Spleen (tissue), 11 donors: ENCODE measurements at regions not wholly inside any gene's neighbourhood (a gene's known extent, or its start where the extent isn't known, plus 50 kb on each side); places are given as distances from the start of the nearest gene placed in this dataset.

Experiments used
- DNase-seq: peaks from one replicate; pipeline ENCODE4 v3.0.0-alpha.2; 2020
- H3K27ac ChIP-seq, 8 donors: fragments of 200-600 bp; sonication (generic) in 7 of 8; 1 replicate in 4 of 8; 2 replicates in 4 of 8; pipeline versions ENCODE4 v1.5.0 to v1.8.0; 2016 to 2021; ENCODE audit warnings: inconsistent platforms in 4 of 8, mild to moderate bottlenecking in 4 of 8, moderate library complexity in 1 of 8
- H3K27me3 ChIP-seq, 7 donors: fragments of 200-600 bp; sonication (generic) in 6 of 7; replicated peaks in 1 of 7; 1 replicate in 4 of 7; 2 replicates in 3 of 7; pipeline versions ENCODE4 v1.5.0 to v1.8.0; 2016 to 2021; ENCODE audit warnings: inconsistent platforms in 3 of 7, mild to moderate bottlenecking in 1 of 7
- H3K36me3 ChIP-seq, 6 donors: fragments of 200-600 bp; sonication (generic) in 5 of 6; 1 replicate in 4 of 6; 2 replicates in 2 of 6; pipeline versions ENCODE4 v1.5.0 to v1.8.0; 2016 to 2021; ENCODE audit warnings: inconsistent platforms in 2 of 6
- H3K4me1 ChIP-seq, 6 donors: fragments of 200-600 bp; sonication (generic) in 5 of 6; 1 replicate in 3 of 6; 2 replicates in 3 of 6; pipeline versions ENCODE4 v1.5.0 to v1.8.0; 2016 to 2021; ENCODE audit warnings: inconsistent platforms in 3 of 6
- H3K4me3 ChIP-seq, 8 donors: fragments of 200-600 bp; sonication (generic) in 7 of 8; 1 replicate in 4 of 8; 2 replicates in 4 of 8; pipeline versions ENCODE4 v1.5.0 to v1.8.0; 2016 to 2021; ENCODE audit warnings: inconsistent platforms in 4 of 8, mild to moderate bottlenecking in 4 of 8, moderate library complexity in 2 of 8
- H3K9me3 ChIP-seq, 8 donors: fragments of 200-600 bp; sonication (generic) in 7 of 8; 1 replicate in 4 of 8; 2 replicates in 4 of 8; pipeline versions ENCODE4 v1.5.0 to v1.8.0; 2016 to 2021; ENCODE audit warnings: inconsistent platforms in 4 of 8
- POLR2A ChIP-seq, 3 donors: fragments of 450-650 bp; IDR thresholded peaks; one replicate each; pipeline ENCODE4 v1.5.1; 2017; ENCODE audit warnings: antibody characterized with exemption in 3 of 3, mild to moderate bottlenecking in 1 of 3
- POLR2AphosphoS5 ChIP-seq, 3 donors: sonication (generic); formaldehyde crosslinking; IDR thresholded peaks; one replicate each; pipeline ENCODE4 v1.5.1; 2017; ENCODE audit warnings: antibody characterized with exemption in 3 of 3
- whole genome bisulfite sequencing, 5 donors: extraction: QIAGEN DNeasy Blood & Tissue Kit in 3 of 5; methylation state at CpG; one replicate each; pipeline versions ENCODE4 v1.1.5 to v1.1.7; 2013 to 2018; 5-methylcytosine and 5-hydroxymethylcytosine counted together
- intact Hi-C: fragments of 100-400 bp; cut with DNase I; formaldehyde crosslinking; loops from one replicate; pipeline ENCODE4 v1.15.0; 2023; ENCODE audit warnings: low total_unique reads
- TF ChIP-seq, protein P1 (sequence below), 11 experiments: fragments of 200-600 bp in 7 of 11; fragments of 450-650 bp in 4 of 11; sonication (generic) in 4 of 11; IDR thresholded peaks in 8 of 11; conservative IDR thresholded peaks in 3 of 11; 1 replicate in 7 of 11; 2 replicates in 4 of 11; pipeline versions ENCODE4 v1.4.0 to v1.8.0; 2016 to 2021; ENCODE audit warnings: antibody characterized with exemption in 11 of 11, inconsistent platforms in 4 of 11, mild to moderate bottlenecking in 1 of 11
- donor health status: healthy with polysubstance abuse.
- donor health status: DM: no; HTN: no; CAD: no; lungs with moderate emphysema.
- donor health status: DM: no; HTN: no; CAD: no.
- donor health status: Bipolar disorder and iron deficiency.
- donor health status: healthy.
- donor health status: DM: no; HTN: no; CAD: no.
- donor health status: DM: yes; HTN: yes; CAD: no.

GRCh38 chr20:22390543-22390903 lies 193.8 kb downstream of the FOXA2 start:
- no peaks in the 10 kb centered on the region for H3K9me3 ChIP-seq
- 83 to 90% (median 86%) methylated on average over 5 of the region's 5 CpGs for WGBS, 5 donors
- DNase-seq: no peak
- H3K36me3 ChIP-seq: no peaks in the 10 kb centered on the region
- H3K4me1 ChIP-seq: no peaks in the 10 kb centered on the region
- H3K27ac ChIP-seq: no peak overlapping the region
- no peak for TF ChIP-seq POLR2A (IDR thresholded peaks at IDR 0.05)
- no peak for TF ChIP-seq POLR2AphosphoS5 (IDR thresholded peaks at IDR 0.05)
- TF ChIP-seq, protein P1, sequence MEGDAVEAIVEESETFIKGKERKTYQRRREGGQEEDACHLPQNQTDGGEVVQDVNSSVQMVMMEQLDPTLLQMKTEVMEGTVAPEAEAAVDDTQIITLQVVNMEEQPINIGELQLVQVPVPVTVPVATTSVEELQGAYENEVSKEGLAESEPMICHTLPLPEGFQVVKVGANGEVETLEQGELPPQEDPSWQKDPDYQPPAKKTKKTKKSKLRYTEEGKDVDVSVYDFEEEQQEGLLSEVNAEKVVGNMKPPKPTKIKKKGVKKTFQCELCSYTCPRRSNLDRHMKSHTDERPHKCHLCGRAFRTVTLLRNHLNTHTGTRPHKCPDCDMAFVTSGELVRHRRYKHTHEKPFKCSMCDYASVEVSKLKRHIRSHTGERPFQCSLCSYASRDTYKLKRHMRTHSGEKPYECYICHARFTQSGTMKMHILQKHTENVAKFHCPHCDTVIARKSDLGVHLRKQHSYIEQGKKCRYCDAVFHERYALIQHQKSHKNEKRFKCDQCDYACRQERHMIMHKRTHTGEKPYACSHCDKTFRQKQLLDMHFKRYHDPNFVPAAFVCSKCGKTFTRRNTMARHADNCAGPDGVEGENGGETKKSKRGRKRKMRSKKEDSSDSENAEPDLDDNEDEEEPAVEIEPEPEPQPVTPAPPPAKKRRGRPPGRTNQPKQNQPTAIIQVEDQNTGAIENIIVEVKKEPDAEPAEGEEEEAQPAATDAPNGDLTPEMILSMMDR (IDR thresholded peaks at IDR 0.05 in 8 of 11, conservative IDR thresholded peaks at IDR 0.05 in 3 of 11): no peak
- H3K4me3 ChIP-seq: no peak overlapping the region
- H3K27me3 ChIP-seq: peaks cover 0 to 13% (median 0%) of the 10 kb centered on the region in 7 donors
- intact Hi-C loops: no loop called here

DNA sequence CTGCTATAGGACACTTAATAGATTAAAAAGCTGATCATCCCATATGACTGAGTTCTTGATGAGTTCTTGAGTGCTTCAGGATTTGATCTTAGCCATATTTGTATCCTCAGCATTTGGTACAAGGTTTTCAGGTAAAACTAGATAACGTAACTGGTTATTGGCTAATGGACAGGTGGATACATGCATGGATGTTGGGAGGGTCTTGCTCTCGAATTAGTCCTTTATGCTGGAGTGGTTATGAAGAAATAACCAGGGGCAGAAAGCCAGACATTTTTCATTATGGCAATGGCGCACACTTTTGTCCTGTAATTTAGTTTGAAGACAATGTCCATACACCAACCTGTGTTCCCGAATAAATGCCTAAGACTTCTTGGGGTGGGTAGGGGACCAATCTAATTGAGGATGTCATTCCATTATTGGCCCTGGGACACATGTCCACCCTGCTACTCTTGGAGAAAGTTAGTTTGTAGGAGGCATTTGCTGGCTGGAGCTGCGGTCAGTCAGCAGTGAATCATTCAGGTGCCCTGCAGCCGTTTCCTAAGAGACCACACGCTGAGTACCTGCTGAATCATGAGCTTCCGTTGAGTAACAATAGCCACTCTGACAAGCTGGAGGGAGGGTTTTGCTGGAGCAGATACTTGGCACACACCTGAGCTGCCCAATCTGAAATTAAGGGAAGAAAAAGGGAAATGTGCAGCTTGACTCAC lies 194.4 kb downstream of the FOXA2 start:
- Histone ChIP-seq H3K4me3 (no peak overlapping the region), H3K27ac (no peak overlapping the region), H3K27me3 (peaks cover 0 to 17% (median 0%) of the 10 kb centered on the region in 7 donors), H3K36me3 (no peaks in the 10 kb centered on the region), H3K9me3 (no peaks in the 10 kb centered on the region), H3K4me1 (no peaks in the 10 kb centered on the region)
- intact Hi-C loops: no loop called here
- 67 to 87% (median 81%) methylated on average over 8 of the region's 8 CpGs for WGBS, 5 donors
- TF ChIP-seq POLR2A (IDR thresholded peaks at IDR 0.05) (no peak), POLR2AphosphoS5 (IDR thresholded peaks at IDR 0.05) (no peak)
- TF ChIP-seq, protein P1 (IDR thresholded peaks at IDR 0.05 in 8 of 11, conservative IDR thresholded peaks at IDR 0.05 in 3 of 11): no peak
- no peak for DNase-seq

DNA sequence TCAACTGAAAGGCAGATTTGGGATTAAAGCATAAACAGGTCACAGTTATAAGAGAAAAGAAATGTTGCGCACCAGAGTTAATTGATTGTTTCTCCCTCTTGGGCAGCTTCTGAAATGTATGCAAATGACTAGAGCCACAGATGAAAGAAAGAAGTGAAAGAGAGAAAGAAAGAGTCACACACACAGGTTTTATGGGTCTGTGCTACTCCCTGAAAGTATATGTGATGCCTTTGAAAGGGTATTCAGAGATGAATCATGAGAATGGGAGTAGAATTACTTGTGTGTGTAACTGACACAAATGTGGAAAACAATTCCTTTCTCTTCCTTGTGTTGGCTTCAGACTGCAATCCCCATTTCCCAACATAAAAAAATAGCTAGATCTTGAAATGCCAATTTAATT lies 196.9 kb downstream of the FOXA2 start:
- no peak for DNase-seq
- intact Hi-C loops: no loop called here
- no peaks in the 10 kb centered on the region for H3K9me3 ChIP-seq
- 81 to 88% (median 85%) methylated on average over 1 of the region's 1 CpG for WGBS, 5 donors
- H3K27me3 ChIP-seq: peaks cover 0 to 7% (median 0%) of the 10 kb centered on the region in 7 donors
- no peak overlapping the region for H3K4me3 ChIP-seq
- H3K27ac ChIP-seq: no peak overlapping the region
- H3K4me1 ChIP-seq: no peaks in the 10 kb centered on the region
- no peaks in the 10 kb centered on the region for H3K36me3 ChIP-seq
- TF ChIP-seq POLR2A (IDR thresholded peaks at IDR 0.05) (no peak), POLR2AphosphoS5 (IDR thresholded peaks at IDR 0.05) (no peak)
- TF ChIP-seq, protein P1 (IDR thresholded peaks at IDR 0.05 in 8 of 11, conservative IDR thresholded peaks at IDR 0.05 in 3 of 11): no peak

- peaks cover 0 to 7% (median 0%) of the 10 kb centered on the region in 7 donors for H3K27me3 ChIP-seq
- H3K27ac ChIP-seq: no peak overlapping the region
- intact Hi-C loops: no loop called here
- DNase-seq: no peak
- no peaks in the 10 kb centered on the region for H3K4me1 ChIP-seq
- H3K36me3 ChIP-seq: no peaks in the 10 kb centered on the region
- TF ChIP-seq, protein P1 (IDR thresholded peaks at IDR 0.05 in 8 of 11, conservative IDR thresholded peaks at IDR 0.05 in 3 of 11): no peak
- TF ChIP-seq POLR2A (IDR thresholded peaks at IDR 0.05) (no peak), POLR2AphosphoS5 (IDR thresholded peaks at IDR 0.05) (no peak)
- no peak overlapping the region for H3K4me3 ChIP-seq
- WGBS, 5 donors: 54 to 76% (median 63%) methylated on average over 3 of the region's 3 CpGs
- H3K9me3 ChIP-seq: no peaks in the 10 kb centered on the region
Observed at GRCh38 chr20:22386306-22386623, 198.1 kb downstream of the FOXA2 start.
